GM19397 (cell line): ENCODE measurements at regions not wholly inside any gene's neighbourhood (a gene's known extent, or its start where the extent isn't known, plus 50 kb on each side); places are given as distances from the start of the nearest gene placed in this dataset.

Source experiments
- ATAC-seq: cut with Tn5 transposase; IDR thresholded peaks from one replicate; pipeline ENCODE4 v1.9.1; 2021; ENCODE audit warnings: mild to moderate bottlenecking, moderate library complexity; ENCODE audit not compliant: unreplicated experiment

DNA sequence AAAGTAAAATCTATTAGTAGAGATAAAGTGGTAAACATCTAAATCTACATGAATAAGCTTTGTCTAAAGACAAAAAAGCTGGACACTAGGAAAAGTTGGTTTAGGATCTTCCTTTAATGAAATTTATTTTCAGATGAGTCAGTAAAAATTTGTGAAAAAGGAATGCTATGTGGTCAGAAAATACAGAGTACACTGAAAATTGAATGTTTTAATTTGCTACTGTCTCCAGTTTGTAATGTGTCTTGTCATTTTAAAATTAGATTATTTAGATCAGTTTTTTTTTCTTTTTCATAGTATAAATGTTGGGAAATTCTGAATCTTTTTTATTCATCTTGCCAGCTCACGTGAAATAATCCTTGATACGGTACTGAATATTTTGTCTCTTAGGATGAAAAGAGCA is 56.9 kb downstream of the SLITRK6 start:
- no peak for ATAC-seq

DNA sequence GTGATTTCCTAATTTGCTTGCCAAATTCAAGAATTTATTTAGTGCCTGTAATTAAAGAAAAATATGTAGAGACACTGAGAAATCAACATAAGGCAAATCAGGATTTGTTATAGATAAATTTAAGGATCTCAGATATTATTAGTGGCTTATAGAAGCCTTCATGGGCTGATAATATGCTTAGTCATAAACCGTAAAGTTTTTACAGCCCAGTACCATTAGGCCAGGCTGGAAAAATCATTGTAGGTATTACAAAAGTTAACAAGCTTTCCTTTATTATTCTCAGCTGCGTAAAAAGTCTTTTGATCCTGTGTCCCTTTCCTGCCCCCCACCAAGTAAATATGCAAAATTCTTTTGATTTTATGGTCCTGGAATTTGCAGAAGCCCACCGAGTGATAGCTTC is 58.2 kb downstream of the SLITRK6 start:
- ATAC-seq: no peak

DNA sequence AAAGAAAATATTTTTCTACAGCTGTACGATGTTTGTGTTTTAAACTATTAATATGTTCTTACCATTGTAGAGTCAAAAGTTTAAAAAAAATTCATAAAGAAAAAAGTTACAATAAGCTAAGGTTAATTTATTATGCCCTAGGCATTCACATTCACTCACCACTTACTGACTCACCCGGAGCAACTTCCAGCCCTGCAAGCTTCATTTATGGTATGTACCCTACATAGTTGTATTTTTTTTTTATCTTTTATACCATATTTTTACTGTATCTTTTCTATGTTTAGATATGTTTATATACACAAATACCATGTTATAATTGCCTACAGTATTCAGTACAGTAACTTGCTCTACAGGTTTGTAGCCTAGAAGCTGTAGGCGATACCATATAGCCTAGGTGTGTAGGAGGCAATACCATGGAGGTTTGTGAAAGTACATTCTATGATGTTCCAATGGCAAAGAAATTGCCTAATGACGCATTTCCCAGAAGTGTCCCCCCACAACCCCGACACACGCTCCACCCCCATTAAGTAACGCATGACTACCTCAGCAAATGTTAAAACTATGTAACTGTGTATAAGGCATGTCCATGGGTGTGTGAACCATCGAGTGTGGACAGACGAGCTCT is 60.4 kb downstream of the SLITRK6 start:
- ATAC-seq: no peak

DNA sequence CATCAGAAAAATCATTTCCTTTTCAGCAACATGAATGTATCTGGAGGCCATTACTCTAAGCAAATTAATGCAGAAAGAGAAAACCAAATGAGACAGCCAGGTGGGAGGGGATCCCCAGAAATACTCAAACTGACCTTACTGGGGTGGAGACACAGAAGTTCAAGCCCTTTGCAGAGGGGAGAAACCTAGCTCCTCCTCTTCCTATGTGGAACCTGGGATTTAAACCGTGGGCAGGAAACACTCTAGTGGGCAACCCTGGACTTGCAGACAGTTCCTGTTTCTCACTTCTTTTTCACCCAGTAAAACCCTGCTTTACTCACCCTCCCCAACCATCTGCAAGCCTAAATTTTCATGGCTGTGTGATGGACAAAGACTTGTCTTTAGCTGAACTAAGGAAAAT is 61.3 kb downstream of the SLITRK6 start:
- ATAC-seq: no peak

DNA sequence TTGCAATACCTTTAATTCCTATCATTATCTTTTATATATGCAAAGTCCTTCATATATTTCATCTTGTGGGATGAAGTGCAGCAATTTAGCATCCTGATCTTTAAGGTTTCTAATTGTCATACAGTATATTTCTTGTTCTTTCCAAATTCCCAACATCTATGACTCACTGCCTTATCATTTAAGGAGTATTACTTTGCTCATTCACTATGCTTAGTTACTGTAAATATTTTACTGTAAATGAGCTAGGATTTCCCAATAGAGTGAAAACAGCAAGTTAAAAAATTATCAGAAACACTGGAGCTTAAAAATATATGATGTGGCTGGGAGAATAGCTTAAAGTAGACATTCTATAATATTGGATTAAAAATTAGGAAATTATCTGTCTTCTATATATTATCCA is 69.9 kb downstream of the SLITRK6 start:
- no peak for ATAC-seq

DNA sequence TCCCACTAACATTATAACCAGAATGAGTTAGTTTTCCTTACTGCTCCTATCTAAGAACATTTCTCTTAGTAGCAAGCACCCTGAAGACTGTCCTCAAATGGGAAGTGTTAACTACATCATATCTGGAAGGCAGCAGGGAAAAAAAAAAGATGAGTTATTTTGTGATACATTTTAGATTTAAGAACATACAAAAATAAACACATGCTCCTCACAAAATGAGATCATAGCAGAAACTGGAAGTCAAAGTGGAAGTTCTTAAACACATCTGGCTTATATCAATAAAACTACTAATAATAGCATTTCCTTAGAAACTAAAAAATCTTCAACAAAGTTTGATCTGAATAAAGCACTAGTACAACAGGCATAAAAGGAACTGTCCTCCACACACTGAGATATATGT is 70.4 kb downstream of the SLITRK6 start:
- no peak for ATAC-seq

- no peak for ATAC-seq
These were observed 73.8 kb downstream of the SLITRK6 start for GRCh38 chr13:85725433-85725832.

GRCh38 chr13:85724546-85725432 is 74.4 kb downstream of the SLITRK6 start:
- no peak for ATAC-seq

DNA sequence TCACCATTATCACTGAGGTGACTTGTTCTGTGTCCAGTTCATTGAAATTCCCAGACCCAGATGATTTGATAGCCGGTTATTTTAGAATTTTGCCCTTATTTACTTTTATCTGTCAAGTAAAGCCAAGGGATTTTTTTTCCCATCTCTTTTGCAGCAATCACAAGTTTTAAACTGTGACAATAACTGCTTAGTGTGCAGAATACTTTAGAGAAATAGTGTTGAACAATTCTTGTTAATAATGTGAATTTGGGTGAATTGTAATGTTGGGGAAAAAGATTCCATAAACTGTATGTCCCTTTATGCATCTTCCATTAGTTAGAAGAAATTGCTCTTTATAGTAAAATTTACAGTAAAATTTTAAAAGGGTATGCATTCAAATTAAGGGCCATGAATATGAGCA is 79.5 kb downstream of the SLITRK6 start:
- no peak for ATAC-seq

- no peak for ATAC-seq
These were observed 81.3 kb downstream of the SLITRK6 start for GRCh38 chr13:85717921-85718320.

- no peak for ATAC-seq
These were observed 88.7 kb downstream of the SLITRK6 start for GRCh38 chr13:85710545-85710944.

DNA sequence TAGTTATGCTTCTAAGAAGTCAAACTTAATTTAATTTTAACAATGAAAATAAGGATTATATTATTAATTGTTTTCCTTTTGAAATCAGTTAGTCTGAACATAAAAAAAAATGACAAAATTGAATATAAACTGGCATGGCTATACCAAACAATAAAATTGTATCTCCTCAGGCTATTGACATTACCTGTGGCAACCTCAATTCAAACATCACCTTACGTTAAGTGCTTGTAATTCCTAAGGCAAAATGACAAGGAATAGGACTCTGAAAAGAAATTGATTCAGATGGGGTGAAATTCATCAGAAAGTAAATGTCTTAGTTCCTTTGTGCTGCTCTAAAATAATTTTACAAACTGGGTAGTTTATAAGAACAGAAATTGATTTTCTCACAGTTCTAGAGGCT is 89.5 kb downstream of the SLITRK6 start:
- no peak for ATAC-seq

GRCh38 chr13:85709072-85709471 is 90.1 kb downstream of the SLITRK6 start:
- ATAC-seq: no peak

GRCh38 chr13:85700906-85701305 is 98.3 kb downstream of the SLITRK6 start:
- ATAC-seq: no peak

- no peak for ATAC-seq
These were observed 101.0 kb downstream of the SLITRK6 start for GRCh38 chr13:85698256-85698655.

- no peak for ATAC-seq
These were observed 104.2 kb downstream of the SLITRK6 start for GRCh38 chr13:85694992-85695391.

DNA sequence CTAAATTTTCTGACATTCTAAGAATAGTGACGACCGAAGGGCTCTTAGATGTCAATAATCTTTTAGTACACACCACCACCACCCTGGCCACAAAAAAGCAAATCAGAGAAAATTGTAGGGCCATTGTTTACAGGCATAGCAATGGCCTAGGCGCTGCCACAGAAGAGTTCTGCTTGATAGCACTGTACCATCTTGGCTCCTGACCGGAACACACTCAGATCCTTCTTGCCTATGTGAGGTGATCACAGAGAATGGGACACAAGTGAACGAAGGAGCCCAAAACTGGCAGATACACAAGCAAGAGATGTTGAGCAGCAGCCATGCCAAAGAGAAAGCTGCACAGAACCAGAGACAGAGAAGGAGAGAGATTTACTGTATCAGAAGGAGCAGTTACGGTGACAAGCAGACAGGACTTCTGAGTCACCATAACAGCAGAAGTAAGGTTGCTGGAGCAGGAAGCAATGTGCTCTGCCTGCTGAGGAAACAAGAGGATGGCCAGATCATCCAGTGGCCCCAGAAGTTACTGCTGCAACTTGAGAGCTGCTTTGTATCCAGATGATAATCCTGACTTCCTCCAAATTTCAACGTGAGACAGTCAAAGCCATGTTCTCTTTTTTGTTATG is 105.2 kb downstream of the SLITRK6 start:
- no peak for ATAC-seq

GRCh38 chr13:85690368-85690767 is 108.9 kb downstream of the SLITRK6 start:
- ATAC-seq: no peak

GRCh38 chr13:85685436-85685835 is 113.8 kb downstream of the SLITRK6 start:
- ATAC-seq: no peak

DNA sequence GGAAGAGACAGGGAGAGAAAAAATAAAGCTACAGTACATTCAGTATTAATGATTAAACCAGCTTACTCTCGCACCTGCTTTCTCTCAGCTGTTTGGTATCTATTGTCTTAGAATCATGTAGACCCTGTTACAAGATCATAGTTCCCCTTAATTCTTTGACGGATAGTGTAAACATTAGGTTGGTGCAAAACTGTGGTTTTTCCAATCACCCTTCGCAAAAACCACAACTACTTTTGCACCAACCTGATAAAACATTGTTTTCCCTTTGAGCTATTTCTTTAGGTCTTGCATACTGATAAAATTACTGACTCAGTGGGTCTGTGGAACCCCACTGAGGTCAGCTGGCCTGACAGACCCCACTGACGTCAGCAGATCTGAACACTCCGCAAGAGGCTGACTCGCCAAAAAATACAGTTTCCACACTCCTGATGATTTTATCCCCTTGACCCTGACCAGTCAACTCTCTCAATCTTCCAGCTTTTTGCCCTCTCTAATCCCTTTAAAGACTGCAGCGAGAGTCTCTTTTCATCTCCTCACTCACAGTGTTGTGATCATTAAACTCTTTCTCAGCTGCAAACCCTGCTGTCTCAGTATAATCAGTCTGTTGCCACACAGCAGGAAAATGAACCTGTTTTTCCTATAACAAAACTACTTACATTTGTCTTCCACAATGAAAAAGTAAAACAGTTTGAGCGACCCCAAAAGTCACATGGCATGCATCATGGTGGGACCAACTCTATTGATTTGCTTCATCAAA is 123.9 kb downstream of the SLITRK6 start:
- no peak for ATAC-seq

GRCh38 chr13:85671336-85671735 is 127.9 kb downstream of the SLITRK6 start:
- no peak for ATAC-seq
